ENCODE measurements at regions not wholly inside any gene's neighbourhood (a gene's known extent, or its start where the extent isn't known, plus 50 kb on each side); places are given as distances from the start of the nearest gene placed in this dataset.

DNA sequence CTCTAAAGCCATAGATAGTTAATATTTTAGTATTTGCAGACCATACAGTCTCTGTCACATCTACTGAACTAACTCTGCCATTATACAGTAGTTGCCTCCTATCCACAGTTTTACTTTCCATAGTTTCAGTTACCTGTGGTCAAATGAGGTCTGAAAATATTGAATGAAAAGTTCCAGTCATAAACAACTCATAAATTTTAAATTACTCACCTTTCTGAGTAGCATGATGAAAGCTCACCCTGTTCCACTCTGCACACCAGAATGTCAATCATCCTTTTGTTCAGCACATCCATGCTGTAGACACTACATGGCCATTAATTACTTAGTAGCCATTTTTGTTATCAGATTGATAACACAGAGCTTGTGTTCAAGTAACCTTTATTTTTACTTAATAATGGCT is 51.7 kb upstream of the ME3 start:
- H3K36me3 ChIP-seq (ENCODE audit: insufficient read depth, low read length, poor library complexity, severe bottlenecking), result no peaks in the 10 kb centered on the region
- intact Hi-C loops (cut with micrococcal nuclease; ENCODE audit: unreplicated experiment), result no loop called here
- H3K27ac ChIP-seq (ENCODE audit: low read depth, low read length, poor library complexity, severe bottlenecking), result no peak overlapping the region
- POLR2A ChIA-PET (ENCODE audit: low non-redundant PET), result no interaction called here
- CTCF ChIA-PET, result no interaction called here
- peaks cover 9% of the 10 kb centered on the region for H3K9me3 ChIP-seq (ENCODE audit: low read depth, low read length, poor library complexity, severe bottlenecking)
- H3K4me1 ChIP-seq (ENCODE audit: insufficient read depth, low read length, poor library complexity, severe bottlenecking), result peaks cover 9% of the 10 kb centered on the region
- TF ChIP-seq, protein P1, sequence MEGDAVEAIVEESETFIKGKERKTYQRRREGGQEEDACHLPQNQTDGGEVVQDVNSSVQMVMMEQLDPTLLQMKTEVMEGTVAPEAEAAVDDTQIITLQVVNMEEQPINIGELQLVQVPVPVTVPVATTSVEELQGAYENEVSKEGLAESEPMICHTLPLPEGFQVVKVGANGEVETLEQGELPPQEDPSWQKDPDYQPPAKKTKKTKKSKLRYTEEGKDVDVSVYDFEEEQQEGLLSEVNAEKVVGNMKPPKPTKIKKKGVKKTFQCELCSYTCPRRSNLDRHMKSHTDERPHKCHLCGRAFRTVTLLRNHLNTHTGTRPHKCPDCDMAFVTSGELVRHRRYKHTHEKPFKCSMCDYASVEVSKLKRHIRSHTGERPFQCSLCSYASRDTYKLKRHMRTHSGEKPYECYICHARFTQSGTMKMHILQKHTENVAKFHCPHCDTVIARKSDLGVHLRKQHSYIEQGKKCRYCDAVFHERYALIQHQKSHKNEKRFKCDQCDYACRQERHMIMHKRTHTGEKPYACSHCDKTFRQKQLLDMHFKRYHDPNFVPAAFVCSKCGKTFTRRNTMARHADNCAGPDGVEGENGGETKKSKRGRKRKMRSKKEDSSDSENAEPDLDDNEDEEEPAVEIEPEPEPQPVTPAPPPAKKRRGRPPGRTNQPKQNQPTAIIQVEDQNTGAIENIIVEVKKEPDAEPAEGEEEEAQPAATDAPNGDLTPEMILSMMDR (conservative IDR thresholded peaks at IDR 0.05; ENCODE audit: low read depth, low read length), result no peak
- TF ChIP-seq EZH2 (IDR thresholded peaks at IDR 0.05; ENCODE audit: borderline replicate concordance, low read depth, low read length, poor library complexity, severe bottlenecking), result no peak
- H3K27me3 ChIP-seq (replicated peaks; ENCODE audit: insufficient read depth, low read depth, low read length, poor library complexity), result no peaks in the 10 kb centered on the region
- no peak for DNase-seq (ENCODE audit: low spot score)
- no TSS peak for BruUV-seq (replicated peaks)
- no peak overlapping the region for H3K4me3 ChIP-seq (ENCODE audit: low read depth, low read length, poor library complexity, severe bottlenecking)

DNA sequence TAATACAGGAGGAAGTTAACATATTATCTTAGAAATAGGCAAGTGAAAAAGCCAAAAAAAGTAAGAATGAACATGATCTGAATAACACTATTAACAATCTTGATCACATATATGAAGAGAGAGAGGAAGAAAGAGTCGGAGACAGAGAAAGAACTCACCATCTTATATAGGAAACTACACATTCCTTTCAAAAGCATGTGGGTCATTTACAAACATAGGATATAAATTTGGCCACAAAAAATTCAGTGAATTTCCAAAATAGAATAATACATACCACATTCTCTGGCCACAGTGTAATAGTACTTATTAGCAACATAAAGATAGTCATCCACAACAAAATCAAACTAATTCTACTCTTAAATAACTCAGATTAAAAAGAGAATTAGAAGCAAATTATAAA is 50.9 kb upstream of the ME3 start:
- intact Hi-C loops (cut with micrococcal nuclease; ENCODE audit: unreplicated experiment), result no loop called here
- Histone ChIP-seq H3K27ac (ENCODE audit: low read depth, low read length, poor library complexity, severe bottlenecking) (no peak overlapping the region), H3K27me3 (replicated peaks; ENCODE audit: insufficient read depth, low read depth, low read length, poor library complexity) (no peaks in the 10 kb centered on the region), H3K9me3 (ENCODE audit: low read depth, low read length, poor library complexity, severe bottlenecking) (peaks cover 9% of the 10 kb centered on the region), H3K36me3 (ENCODE audit: insufficient read depth, low read length, poor library complexity, severe bottlenecking) (no peaks in the 10 kb centered on the region), H3K4me3 (ENCODE audit: low read depth, low read length, poor library complexity, severe bottlenecking) (no peak overlapping the region), H3K4me1 (ENCODE audit: insufficient read depth, low read length, poor library complexity, severe bottlenecking) (peaks cover 9% of the 10 kb centered on the region)
- TF ChIP-seq, protein P1 (conservative IDR thresholded peaks at IDR 0.05; ENCODE audit: low read depth, low read length), result no peak
- no peak for TF ChIP-seq EZH2 (IDR thresholded peaks at IDR 0.05; ENCODE audit: borderline replicate concordance, low read depth, low read length, poor library complexity, severe bottlenecking)
- DNase-seq (ENCODE audit: low spot score), result no peak
- no TSS peak for BruUV-seq (replicated peaks)
- ChIA-PET CTCF (no interaction called here), POLR2A (ENCODE audit: low non-redundant PET) (no interaction called here)

DNA sequence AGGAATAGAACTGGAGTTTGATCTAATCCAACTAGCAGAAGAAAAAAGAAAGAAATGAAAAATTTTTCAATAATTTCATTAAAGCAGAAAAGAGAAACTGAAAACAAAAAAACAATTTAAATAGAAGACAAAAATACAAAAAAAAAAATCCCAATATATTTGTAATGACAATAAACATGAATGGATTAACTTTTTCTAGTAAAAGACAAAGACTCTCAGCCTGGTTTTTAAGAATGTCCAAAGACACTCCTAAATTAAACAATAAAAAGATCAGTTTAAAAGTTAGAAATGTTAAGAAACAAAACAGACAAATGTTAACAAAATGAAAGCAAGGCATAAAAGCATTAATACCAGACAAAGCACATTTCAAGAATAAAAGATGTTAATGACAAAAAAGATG is 50.3 kb upstream of the ME3 start:
- intact Hi-C loops (cut with micrococcal nuclease; ENCODE audit: unreplicated experiment), result no loop called here
- CTCF ChIA-PET, result no interaction called here
- no peak overlapping the region for H3K4me3 ChIP-seq (ENCODE audit: low read depth, low read length, poor library complexity, severe bottlenecking)
- BruUV-seq (replicated peaks), result no TSS peak
- no peak for DNase-seq (ENCODE audit: low spot score)
- H3K9me3 ChIP-seq (ENCODE audit: low read depth, low read length, poor library complexity, severe bottlenecking), result peaks cover 9% of the 10 kb centered on the region
- no peak for TF ChIP-seq EZH2 (IDR thresholded peaks at IDR 0.05; ENCODE audit: borderline replicate concordance, low read depth, low read length, poor library complexity, severe bottlenecking)
- TF ChIP-seq, protein P1 (conservative IDR thresholded peaks at IDR 0.05; ENCODE audit: low read depth, low read length), result no peak
- no peaks in the 10 kb centered on the region for H3K36me3 ChIP-seq (ENCODE audit: insufficient read depth, low read length, poor library complexity, severe bottlenecking)
- peaks cover 9% of the 10 kb centered on the region for H3K4me1 ChIP-seq (ENCODE audit: insufficient read depth, low read length, poor library complexity, severe bottlenecking)
- POLR2A ChIA-PET (ENCODE audit: low non-redundant PET), result no interaction called here
- H3K27me3 ChIP-seq (replicated peaks; ENCODE audit: insufficient read depth, low read depth, low read length, poor library complexity), result no peaks in the 10 kb centered on the region
- H3K27ac ChIP-seq (ENCODE audit: low read depth, low read length, poor library complexity, severe bottlenecking), result no peak overlapping the region

All from A673 (cell line).